K562 (cell line): ENCODE measurements at regions not wholly inside any gene's neighbourhood (a gene's known extent, or its start where the extent isn't known, plus 50 kb on each side); places are given as distances from the start of the nearest gene placed in this dataset.

Experiments
- BRD4 ChIP-seq: fragments of 200-600 bp; sonication (generic); IDR thresholded peaks from 2 replicates; pipeline ENCODE4 v1.6.1; 2017; ENCODE audit warnings: inconsistent platforms
- CBX5 ChIP-seq: IDR thresholded peaks from 2 replicates; pipeline ENCODE4 v1.6.1; 2014; ENCODE audit warnings: low read depth, borderline replicate concordance
- GABPB1 ChIP-seq: sonication (generic); formaldehyde crosslinking; IDR thresholded peaks from 2 replicates; pipeline ENCODE4 v1.8.0; 2022; ENCODE audit warnings: mild to moderate bottlenecking, missing genetic modification reagents
- HDAC3 ChIP-seq: fragments of 450-650 bp; IDR thresholded peaks from 2 replicates; pipeline ENCODE4 v1.6.1; 2018; ENCODE audit warnings: borderline replicate concordance, mild to moderate bottlenecking, moderate library complexity; ENCODE audit not compliant: partially characterized antibody
- HIVEP1 ChIP-seq: fragments of 250-450 bp; sonication (Bioruptor Pico); IDR thresholded peaks from 2 replicates; pipeline ENCODE4 v1.4.0; 2020; ENCODE audit warnings: mild to moderate bottlenecking
- HNRNPH1 ChIP-seq: fragments of 200-400 bp; formaldehyde crosslinking; optimal IDR thresholded peaks from 2 replicates; pipeline ENCODE3; 2017; ENCODE audit warnings: low read depth, mild to moderate bottlenecking, low read length, moderate library complexity
- MAFK ChIP-seq: IDR thresholded peaks from 2 replicates; pipeline ENCODE4 v1.6.1; 2011; ENCODE audit warnings: low read length, improper control_type of control experiment
- PCBP2 ChIP-seq: fragments of 200-400 bp; formaldehyde crosslinking; IDR thresholded peaks from 2 replicates; pipeline ENCODE4 v1.6.1; 2018; ENCODE audit warnings: low read length, low read depth, mild to moderate bottlenecking, moderate library complexity; ENCODE audit not compliant: poor library complexity, severe bottlenecking
- POLR2AphosphoS5 ChIP-seq: IDR thresholded peaks from 2 replicates; pipeline ENCODE4 v1.6.1; 2011; ENCODE audit warnings: mild to moderate bottlenecking, low read depth, low read length, moderate library complexity; ENCODE audit not compliant: control insufficient read depth, insufficient read depth
- POLR2H ChIP-seq: IDR thresholded peaks from 2 replicates; pipeline ENCODE4 v1.6.1; 2016; ENCODE audit warnings: missing genetic modification characterization, low read depth, mild to moderate bottlenecking, control low read depth, missing compliant biosample characterization, moderate library complexity
- POLR3G ChIP-seq: IDR thresholded peaks from 2 replicates; pipeline ENCODE4 v1.6.1; 2011; ENCODE audit not compliant: insufficient read length, insufficient replicate concordance; ENCODE audit errors: extremely low read depth
- PRMT5 ChIP-seq: sonication (generic); formaldehyde crosslinking; IDR thresholded peaks from 2 replicates; pipeline ENCODE4 v1.5.0; 2020; ENCODE audit warnings: missing genetic modification reagents
- PURB ChIP-seq: sonication (generic); formaldehyde crosslinking; IDR thresholded peaks from 2 replicates; pipeline ENCODE4 v1.9.0; 2021; ENCODE audit warnings: low read depth, mild to moderate bottlenecking, missing genetic modification reagents
- RAD51 ChIP-seq: fragments of 450-650 bp; IDR thresholded peaks from 2 replicates; pipeline ENCODE4 v1.7.1; 2016; ENCODE audit warnings: low read depth, mild to moderate bottlenecking, borderline replicate concordance
- RBFOX2 ChIP-seq: fragments of 200-400 bp; formaldehyde crosslinking; IDR thresholded peaks from 2 replicates; pipeline ENCODE4 v1.6.1; 2017; ENCODE audit warnings: low read depth, mild to moderate bottlenecking, low read length, moderate library complexity
- SAFB2 ChIP-seq: fragments of 200-400 bp; formaldehyde crosslinking; IDR thresholded peaks from 2 replicates; pipeline ENCODE4 v1.6.1; 2018; ENCODE audit warnings: borderline replicate concordance, low read length, low read depth, moderate library complexity; ENCODE audit not compliant: severe bottlenecking
- SMAD4 ChIP-seq: fragments of 250-450 bp; sonication (Bioruptor Pico); conservative IDR thresholded peaks from 2 replicates; pipeline ENCODE4 v1.8.0; 2021; ENCODE audit warnings: inconsistent platforms, mild to moderate bottlenecking, moderate library complexity
- TAF7 ChIP-seq: fragments of 450-650 bp; IDR thresholded peaks from 2 replicates; pipeline ENCODE4 v1.6.1; 2016; ENCODE audit warnings: missing genetic modification characterization, missing compliant biosample characterization
- TRIM25 ChIP-seq: fragments of 450-650 bp; IDR thresholded peaks from 2 replicates; pipeline ENCODE4 v1.7.0; 2016; ENCODE audit warnings: borderline replicate concordance
- ZBTB11 ChIP-seq, 3 experiments: fragments of 200-800 bp in 1 of 3; fragments of 250-450 bp in 1 of 3; fragments of 450-650 bp in 1 of 3; sonication (Bioruptor Pico) in 1 of 3; sonication (Bioruptor generic) in 1 of 3; formaldehyde crosslinking in 1 of 3; IDR thresholded peaks; 2 replicates each; pipeline versions ENCODE4 v1.6.1 to v1.8.0; 2016 to 2022; ENCODE audit warnings: mild to moderate bottlenecking in 2 of 3, missing genetic modification characterization in 2 of 3, missing compliant biosample characterization in 1 of 3, moderate library complexity in 1 of 3
- ZNF165 ChIP-seq: fragments of 250-450 bp; sonication (Bioruptor Pico); IDR thresholded peaks from 2 replicates; pipeline ENCODE4 v1.4.0; 2020; ENCODE audit warnings: borderline replicate concordance
- ZNF280B ChIP-seq: fragments of 250-450 bp; sonication (Bioruptor Pico); IDR thresholded peaks from 2 replicates; pipeline ENCODE4 v1.5.1; 2021; ENCODE audit warnings: mild to moderate bottlenecking

GRCh38 chr16:85555719-85556455, 57.2 kb upstream of the GSE1 start (continued):
- TF ChIP-seq ZNF280B (CRISPR knock-in tag) (no peak), RAD51 (no peak), TRIM25 (0 out of 2 replicates have a peak, but pooled peaks have one; percentile 59), ZBTB11 (CRISPR knock-in tag; IDR thresholded peaks at IDR 0.05) (no peak; a peak in 1 of 6 replicates), TAF7 (tag) (peak; percentile 43; the same call in 1 of the 2 replicates), POLR2AphosphoS5 (peak; percentile 68; the same call in 1 of the 2 replicates), SMAD4 (CRISPR knock-in tag) (no peak), ZNF165 (CRISPR knock-in tag) (no peak), HIVEP1 (CRISPR knock-in tag) (no peak), MAFK (no peak), RBFOX2 (no peak), POLR2H (no peak), PCBP2 (no peak), HNRNPH1 (no peak), CBX5 (no peak), BRD4 (peak; percentile 54; the same call in 1 of the 2 replicates), POLR3G (no peak), PURB (CRISPR knock-in tag) (no peak), SAFB2 (no peak), PRMT5 (CRISPR knock-in tag) (no peak), GABPB1 (no peak), HDAC3 (no peak)
